ENCODE measurements at regions not wholly inside any gene's neighbourhood (a gene's known extent, or its start where the extent isn't known, plus 50 kb on each side); places are given as distances from the start of the nearest gene placed in this dataset.

DNA sequence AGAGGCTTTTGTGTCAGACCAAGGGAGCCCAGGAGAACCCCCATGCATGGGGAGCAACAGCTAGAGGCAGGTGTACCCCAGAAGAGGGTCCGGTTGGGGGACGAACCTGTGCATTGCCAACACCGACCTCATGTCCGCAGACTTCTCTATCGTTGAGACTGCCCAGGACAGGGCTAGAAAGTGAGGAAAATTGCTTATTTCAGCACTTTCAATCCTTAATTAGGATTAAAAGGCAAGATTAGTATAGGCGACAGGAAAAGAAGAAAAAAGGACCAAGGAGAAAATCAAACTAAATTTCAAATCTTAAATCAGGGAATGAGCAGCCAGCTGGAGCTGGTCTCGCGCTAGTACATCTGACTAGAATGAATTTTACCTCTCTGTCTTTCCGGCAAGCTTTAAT is 438.9 kb upstream of the SOX11 start:
- Histone ChIP-seq H3K27ac (ENCODE audit: control insufficient read depth, insufficient read depth) (no peak overlapping the region), H4K20me1 (ENCODE audit: control insufficient read depth, insufficient read depth) (no peaks in the 10 kb centered on the region), H3K27me3 (replicated peaks in 1 of 2; ENCODE audit: control insufficient read depth in 2 of 2, insufficient read depth in 2 of 2, low read length in 1 of 2) (no peaks in the 10 kb centered on the region), H3K36me3 (ENCODE audit: control insufficient read depth in 2 of 2, insufficient read depth in 2 of 2, low read length in 1 of 2) (no peaks in the 10 kb centered on the region), H3K9ac (ENCODE audit: control insufficient read depth, insufficient read depth, low read length) (no peak overlapping the region), H3K4me2 (ENCODE audit: control insufficient read depth, insufficient read depth) (no peak overlapping the region), H2AFZ (ENCODE audit: control insufficient read depth, low read depth, low read length) (no peak overlapping the region), H3K9me3 (replicated peaks; ENCODE audit: control insufficient read depth, insufficient read depth, low read length) (no peaks in the 10 kb centered on the region), H3K4me3 (no peak overlapping the region), H3K4me1 (ENCODE audit: control insufficient read depth, insufficient read depth, low read length) (no peaks in the 10 kb centered on the region), H3K79me2 (ENCODE audit: control insufficient read depth, insufficient read depth, low read length) (no peaks in the 10 kb centered on the region)
- no peak for ATAC-seq
- DNase-seq (ENCODE audit: low read depth, low spot score): no peak
- ChIA-PET SMC1A (ENCODE audit: uncharacterized antibody, unreplicated experiment) (interaction anchor here (0.5 kb wide), 1 partner anchor 350 kb away, joined by 3 read pairs; no protein-coding TSS in a partner anchor), RAD21 (ENCODE audit: unreplicated experiment) (no interaction called here), CTCF (no interaction called here), POLR2A (no interaction called here)
- TF ChIP-seq MXI1 (IDR thresholded peaks at IDR 0.05; ENCODE audit: low read depth, low read length): no peak
- no peak for TF ChIP-seq FOS (IDR thresholded peaks at IDR 0.05; ENCODE audit: borderline replicate concordance, extremely low read depth, insufficient read length)
- no peak for TF ChIP-seq CTCF (IDR thresholded peaks at IDR 0.05 in 2 of 3, conservative IDR thresholded peaks at IDR 0.05 in 1 of 3; ENCODE audit: control insufficient read depth in 2 of 3, extremely low read depth in 1 of 3, insufficient read depth in 1 of 3, low read depth in 3 of 3, low read length in 3 of 3)
- TF ChIP-seq NFYA (IDR thresholded peaks at IDR 0.05; ENCODE audit: borderline replicate concordance, low read depth, low read length): no peak
- TF ChIP-seq RELA (IDR thresholded peaks at IDR 0.05; ENCODE audit: borderline replicate concordance, partially characterized antibody): no peak
- no peak for TF ChIP-seq RUNX3 (IDR thresholded peaks at IDR 0.05; ENCODE audit: low read length)
- TF ChIP-seq YY1 (IDR thresholded peaks at IDR 0.05; ENCODE audit: low read depth, low read length): no peak
- TF ChIP-seq MLLT1 (IDR thresholded peaks at IDR 0.05): no peak
- TF ChIP-seq RBBP5 (conservative IDR thresholded peaks at IDR 0.05): no peak
- no peak for TF ChIP-seq MTA3 (IDR thresholded peaks at IDR 0.05; ENCODE audit: borderline replicate concordance, low read length)
- TF ChIP-seq MTA2 (IDR thresholded peaks at IDR 0.05; ENCODE audit: low read depth): no peak
- no peak for TF ChIP-seq SP1 (IDR thresholded peaks at IDR 0.05; ENCODE audit: low read depth, low read length)
- intact Hi-C loops (cut with micrococcal nuclease; ENCODE audit: unreplicated experiment): no loop called here
- FAIRE-seq: no peak
- in situ Hi-C loops (cut with MboI): no loop called here
- BruUV-seq (replicated peaks): no TSS peak
- 43% methylated on average over 9 of the region's 9 CpGs for WGBS (ENCODE audit: insufficient coverage, insufficient replicate concordance, low lambda C conversion rate, missing lambda C conversion rate)

Measured in GM12878 (cell line).